NCI-H69 (cell line): ENCODE measurements at regions not wholly inside any gene's neighbourhood (a gene's known extent, or its start where the extent isn't known, plus 50 kb on each side); places are given as distances from the start of the nearest gene placed in this dataset.
"Not testable (repeated sequence)": the region's sequence is repeated elsewhere in the genome, so short reads cannot be mapped to it uniquely, and the experiment has no call there.

Source experiments
- DNase-seq: peaks from one replicate; lab custom pipeline; 2025; lab: John Stamatoyannopoulos, UW

DNA sequence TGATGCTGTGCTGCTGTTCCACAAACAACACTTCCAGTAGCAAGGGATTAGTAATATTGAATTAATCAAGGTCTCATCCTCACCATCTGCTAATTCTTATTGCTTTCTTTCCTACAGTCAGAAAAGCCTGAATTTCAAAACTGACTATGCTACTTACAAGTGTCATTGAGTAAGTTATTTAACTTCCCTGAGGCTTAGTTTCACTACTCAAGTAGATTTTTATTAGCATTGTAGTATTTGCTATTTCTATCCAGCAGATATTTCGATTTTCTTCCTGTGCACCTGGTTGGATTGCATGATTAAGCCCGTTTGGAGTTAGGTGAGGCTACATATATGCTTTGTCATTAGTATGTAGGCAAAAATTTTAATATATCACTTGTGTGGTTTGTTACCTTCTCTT lies 591.5 kb downstream of the TRHDE start:
- DNase-seq: no peak

DNA sequence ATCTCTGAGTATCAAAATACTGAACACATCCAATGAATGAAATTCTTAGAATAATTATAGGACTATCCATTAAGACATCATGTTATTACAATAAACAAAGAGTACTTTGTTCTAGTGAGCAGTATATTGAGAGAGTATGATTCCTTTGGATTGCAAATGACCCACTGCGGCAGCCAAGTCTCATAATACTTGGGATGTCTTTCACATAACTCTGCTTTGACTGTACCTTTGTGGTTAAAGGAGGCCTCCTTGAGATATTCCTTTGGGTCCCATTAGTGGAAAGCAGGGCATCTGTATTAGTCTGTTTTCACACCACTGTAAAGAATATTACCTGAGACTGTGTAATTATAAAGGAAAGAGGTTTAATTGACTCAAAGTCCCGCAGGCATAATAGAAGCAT lies 593.8 kb downstream of the TRHDE start:
- DNase-seq: no peak

DNA sequence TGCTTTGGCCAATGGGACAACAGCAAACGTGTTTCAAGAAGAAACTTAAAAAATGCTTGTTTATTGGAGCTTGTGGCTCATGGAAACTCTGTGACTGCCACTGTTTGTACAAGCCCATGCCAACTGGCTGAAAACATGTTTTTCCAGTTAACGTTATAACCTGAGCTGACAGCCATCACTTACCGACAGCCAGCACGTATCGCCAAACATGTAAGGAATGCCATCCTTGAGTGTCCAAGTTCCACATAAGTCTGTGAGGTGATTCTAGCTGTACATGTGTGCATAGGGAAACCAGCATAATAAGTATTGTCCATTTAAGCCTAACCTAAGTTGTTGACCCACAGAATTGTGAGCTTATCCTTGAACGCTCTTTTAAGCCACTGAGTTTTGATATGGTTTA lies 596.9 kb downstream of the TRHDE start:
- DNase-seq: no peak

DNA sequence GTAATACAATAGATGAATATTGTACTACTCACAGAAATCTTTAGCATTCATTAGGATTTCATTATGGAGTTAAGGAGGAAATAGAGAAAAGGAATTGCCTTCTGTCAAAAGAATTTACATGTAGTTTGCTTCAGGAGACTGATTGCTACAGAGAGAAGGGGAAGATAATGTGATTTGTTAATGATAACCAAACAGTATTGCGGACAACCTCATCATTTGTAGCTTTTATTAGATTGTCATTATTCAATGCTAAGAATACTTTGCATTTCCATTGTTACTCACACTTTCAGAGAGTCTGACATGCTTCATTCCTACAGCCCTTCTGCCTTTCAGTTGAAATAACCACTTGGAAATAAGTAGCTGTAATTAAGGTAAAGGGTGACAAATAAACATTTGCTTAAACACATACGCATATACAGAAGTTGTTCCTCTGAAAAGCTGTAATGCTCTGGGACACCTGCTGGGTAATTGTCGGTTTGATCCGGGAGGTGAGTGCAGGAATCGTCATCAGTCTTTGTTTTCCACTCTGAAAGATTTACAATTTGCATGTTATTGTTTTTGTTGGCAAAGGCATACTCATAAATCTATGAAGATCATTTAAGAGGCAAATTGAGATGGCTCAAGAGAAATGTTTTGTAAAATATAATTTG lies 600.2 kb downstream of the TRHDE start:
- peak; percentile 87 for DNase-seq

DNA sequence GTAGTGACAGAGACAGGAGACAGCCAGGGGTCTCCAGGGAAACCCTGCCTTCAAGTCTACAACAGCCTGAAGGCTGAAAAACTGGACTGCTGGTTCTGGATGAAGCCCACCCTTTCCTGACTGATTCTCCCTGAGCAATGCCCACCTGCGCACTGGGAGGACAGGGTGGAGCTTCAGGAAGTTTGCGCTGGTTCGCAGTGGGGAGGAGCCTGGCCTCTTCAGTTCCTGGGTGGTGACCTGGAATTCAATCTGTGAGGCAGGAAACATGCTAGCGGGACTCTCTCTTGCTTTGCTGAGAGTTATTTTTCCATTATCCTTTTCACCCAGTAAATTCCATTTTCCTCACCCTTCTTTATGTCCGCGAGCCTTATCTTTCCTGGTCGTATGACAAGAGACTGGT lies 600.8 kb downstream of the TRHDE start:
- DNase-seq: peak; percentile 40

DNA sequence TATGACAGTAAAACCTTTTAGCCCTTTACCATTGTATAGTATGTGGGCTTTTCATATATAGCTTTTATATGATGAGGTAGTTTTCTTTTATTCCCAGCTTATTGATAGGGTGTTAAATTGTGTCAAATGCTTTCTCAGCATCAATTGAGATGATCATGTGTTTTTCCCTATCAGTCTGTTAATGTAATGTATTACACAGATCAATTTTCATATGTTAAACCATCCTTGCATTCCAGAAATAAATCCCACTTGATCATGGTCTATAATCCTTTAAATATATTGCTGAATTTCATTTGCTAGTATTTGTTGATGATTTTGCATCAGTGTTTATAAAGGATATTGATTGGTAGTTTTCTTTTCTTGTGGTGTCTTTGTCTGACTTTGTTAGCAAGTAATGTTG lies 603.9 kb downstream of the TRHDE start:
- DNase-seq: no peak

DNA sequence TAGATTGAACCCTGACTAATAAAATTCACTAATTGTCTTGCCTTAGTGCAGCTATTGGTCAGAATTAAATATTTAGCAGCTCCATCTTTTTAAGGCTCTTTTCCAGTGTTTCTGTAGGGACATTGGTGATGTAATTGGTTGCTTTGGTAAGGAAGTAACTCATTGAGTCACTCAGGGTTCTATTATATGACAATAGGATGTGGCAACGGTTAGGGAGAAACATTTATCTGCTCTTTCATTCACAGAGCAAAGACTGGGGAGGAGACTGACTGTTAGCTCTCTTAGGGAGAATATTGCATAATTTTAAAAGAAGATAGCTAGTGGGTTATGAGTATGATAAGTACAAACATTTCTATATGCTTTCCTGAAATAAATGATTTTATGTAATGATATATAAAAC lies 616.5 kb downstream of the TRHDE start:
- no peak for DNase-seq

DNA sequence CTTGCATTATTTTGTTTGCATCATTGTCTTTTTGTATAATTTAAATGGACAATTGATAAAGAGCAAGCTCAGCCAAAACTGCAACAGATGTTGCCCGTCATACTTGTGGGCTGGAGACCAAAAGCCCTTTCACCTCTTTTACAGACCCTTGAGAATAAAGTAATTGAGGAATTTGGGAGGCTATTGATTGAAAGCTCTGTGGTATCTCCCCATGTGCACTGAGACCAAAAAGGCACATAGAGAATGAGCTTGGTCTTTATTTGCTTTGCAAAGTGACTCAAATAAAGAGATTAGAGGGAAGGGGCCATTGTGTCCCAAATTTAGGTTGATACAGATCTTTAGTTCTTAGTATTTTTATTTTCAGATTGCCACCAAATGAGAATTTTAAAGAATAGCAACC lies 617.6 kb downstream of the TRHDE start:
- DNase-seq: no peak

DNA sequence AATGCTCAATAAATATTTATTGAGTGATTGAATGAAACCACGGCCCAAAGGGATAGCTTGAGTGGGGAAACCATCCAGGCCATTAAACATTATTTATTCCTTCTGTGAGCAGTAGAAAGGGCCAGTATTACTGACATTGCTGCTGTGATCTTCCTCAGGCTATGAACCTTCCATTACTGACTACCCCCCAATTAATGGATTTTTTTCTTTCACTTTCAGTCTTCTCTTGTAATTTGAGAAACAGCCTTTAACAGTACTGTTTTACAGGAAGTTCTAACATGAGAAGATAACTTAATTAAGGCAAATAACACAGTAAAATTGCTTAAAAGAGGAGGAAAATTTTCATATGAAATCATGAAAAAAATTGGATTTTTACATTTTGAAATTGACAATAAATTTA lies 629.5 kb downstream of the TRHDE start:
- DNase-seq: peak; percentile 2

DNA sequence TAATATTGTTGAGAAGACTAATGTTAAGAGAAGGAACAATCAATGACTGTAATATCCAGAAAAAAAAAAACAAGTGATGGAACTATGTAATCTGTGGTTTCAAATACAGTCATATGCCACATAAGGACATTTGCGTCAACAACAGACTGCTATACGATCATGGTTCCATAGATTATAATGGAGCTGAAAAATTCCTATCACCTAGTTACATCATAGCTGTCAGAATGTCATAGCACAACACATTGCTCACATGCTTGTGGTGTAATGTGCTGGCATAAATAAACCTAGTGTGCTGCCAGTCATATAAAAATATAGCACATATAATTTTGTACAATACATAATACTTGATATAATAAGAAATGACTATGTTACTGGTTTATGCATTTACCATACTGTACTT lies 653.5 kb downstream of the TRHDE start:
- DNase-seq: no peak

DNA sequence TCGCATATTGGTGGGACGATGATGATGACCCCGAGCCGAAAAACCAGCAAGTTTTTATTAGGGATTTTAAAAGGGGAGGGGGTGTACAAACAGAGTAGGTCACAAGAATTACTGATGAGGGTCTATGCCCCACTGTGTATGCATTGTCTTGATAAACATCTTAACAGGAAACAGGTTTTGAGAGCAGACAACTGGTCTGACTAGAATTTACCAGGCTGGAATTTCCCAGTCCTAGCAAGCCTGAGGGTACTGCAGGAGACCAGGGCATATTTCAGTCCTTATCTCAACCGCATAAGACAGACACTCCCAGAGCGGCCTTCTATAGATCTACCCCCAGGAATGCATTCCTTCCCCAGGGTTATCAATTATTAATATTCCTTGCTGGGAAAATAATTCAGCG lies 659.7 kb downstream of the TRHDE start:
- not testable (repeated sequence) for DNase-seq

DNA sequence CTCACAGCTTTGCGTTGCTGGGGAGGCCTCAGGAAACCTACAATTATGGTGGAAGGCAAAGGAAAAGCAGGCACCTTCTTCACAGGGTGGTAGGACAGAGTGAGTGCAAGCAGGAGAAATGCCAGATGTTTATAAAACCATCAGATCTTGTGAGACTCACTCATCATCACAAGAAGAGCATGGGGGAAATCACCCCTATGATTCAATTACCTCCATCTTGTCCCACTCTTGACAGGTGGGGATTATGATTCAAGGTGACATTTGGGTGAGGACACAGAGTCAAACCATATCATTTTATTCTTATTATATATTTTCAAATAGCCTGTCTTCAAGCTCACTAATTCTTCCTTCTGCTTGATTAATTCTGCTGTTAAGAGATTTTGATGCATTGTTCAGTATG lies 665.3 kb downstream of the TRHDE start:
- no peak for DNase-seq

DNA sequence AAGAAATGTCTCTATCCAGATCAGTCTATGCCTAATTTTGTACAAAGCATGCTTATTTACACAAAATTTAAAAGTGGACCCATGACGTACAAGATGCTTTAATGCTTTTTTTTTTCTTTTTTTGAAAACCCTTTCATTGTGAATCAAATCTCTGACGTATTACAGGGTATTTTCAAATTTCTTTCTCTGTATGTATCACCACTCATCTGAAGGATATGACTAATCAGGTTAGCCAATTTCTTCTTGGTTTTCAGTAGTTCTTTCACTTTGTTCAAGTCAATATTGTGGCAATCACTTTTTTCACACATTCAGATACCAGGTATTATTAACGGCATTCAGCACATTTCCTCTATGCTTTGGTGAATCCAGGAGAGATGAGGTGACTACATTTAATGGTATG lies 685.3 kb downstream of the TRHDE start:
- DNase-seq: no peak

DNA sequence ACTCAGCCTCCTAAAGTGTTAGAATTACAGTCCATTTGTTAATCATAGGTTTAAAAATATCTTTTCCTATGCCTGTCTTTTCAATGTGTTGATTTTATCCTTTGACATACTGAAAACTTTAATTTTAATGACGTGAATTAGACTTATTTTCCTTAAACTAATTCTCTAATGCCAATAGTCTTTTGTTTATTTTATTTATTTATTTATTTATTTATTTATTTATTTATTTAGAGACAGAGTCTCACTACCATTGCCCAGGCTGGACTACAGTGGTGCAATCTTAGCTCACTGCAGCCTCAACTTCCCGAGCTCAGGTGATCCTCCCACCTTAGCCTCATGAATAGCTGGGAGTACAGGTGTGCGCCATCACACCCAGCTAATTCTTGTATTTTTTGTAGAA lies 694.5 kb downstream of the TRHDE start:
- DNase-seq: no peak

DNA sequence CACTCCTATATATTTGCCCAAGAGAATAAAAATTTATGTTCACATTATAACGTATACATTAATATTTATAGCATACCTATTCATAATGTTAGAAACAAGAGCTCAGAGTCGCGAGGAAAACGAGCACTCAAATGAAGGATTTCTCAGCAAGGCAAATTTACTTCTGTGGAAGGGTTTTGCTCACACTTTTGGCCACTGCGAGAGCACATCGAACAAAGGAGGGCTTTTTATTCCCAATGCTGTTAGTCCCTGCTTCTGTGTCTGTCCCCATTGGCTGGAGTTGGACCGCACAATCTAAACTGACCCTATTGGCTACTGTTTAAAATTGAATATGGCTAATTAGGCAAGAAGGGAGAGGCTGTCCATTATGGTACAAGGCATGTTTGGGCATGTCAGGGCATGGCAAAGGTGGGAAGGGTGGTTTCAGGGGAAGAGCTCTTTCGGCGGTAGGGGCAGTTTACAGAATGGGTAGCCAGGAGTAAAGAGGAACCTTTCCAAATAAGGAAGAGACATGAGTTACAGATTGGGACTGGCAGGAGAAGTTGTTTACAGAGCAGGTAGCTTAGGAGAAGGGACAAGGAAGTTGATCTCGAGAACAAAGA lies 702.9 kb downstream of the TRHDE start:
- DNase-seq: no peak

DNA sequence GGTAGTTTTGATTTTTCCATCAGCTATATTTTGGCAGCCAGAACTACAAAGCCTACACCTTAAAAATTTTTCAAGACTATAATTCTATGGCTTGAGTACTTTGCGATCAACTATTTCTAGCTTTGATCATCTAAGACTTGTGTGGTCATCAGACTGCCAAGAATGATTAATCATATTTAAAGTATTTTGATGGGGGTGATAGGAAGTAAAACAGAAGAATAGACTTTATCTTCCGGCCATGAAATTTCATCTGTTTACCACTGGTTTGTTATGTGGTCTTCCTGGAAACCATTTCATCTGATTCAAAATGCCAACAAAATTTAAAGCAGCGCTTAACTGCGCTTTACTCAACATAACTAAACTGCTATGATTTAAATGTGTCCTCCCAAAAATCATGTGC lies 706.8 kb downstream of the TRHDE start:
- DNase-seq: no peak

DNA sequence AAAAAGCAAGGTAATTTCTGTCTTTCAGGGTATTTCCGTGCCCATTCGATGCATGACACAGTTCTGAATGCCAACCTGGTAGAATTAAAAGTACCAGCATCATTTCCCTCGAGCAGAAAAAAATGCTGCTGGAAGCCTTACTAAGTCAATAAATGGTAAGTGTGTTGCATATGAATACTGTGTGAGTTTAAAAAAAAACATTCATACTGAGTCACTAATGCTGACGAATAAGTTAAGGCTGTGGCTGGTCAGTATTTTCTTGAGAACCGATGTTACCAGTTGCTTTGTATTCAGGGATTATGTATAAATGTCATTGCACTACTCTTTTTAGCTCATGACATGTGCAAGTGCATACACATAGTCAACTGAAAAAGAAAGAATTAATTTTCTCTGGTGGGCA lies 710.2 kb downstream of the TRHDE start:
- no peak for DNase-seq

DNA sequence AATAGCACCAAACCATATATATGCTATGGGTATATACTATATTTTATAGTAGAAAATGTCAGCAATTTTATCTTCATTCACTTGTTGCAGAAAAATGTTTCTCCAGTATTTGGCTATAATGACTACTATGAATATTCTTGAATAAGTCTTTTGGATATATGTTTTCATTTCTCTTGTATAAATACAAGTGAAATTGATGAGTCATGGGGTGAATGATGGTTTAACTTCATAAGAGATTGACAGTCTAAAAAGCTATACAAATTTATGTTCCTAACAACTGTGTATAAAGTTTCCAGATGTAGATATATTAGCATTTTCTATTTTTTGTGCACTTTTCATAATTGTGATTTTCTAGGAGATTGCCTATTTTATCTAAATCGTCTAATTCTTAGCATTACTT lies 714.8 kb downstream of the TRHDE start:
- DNase-seq: no peak

DNA sequence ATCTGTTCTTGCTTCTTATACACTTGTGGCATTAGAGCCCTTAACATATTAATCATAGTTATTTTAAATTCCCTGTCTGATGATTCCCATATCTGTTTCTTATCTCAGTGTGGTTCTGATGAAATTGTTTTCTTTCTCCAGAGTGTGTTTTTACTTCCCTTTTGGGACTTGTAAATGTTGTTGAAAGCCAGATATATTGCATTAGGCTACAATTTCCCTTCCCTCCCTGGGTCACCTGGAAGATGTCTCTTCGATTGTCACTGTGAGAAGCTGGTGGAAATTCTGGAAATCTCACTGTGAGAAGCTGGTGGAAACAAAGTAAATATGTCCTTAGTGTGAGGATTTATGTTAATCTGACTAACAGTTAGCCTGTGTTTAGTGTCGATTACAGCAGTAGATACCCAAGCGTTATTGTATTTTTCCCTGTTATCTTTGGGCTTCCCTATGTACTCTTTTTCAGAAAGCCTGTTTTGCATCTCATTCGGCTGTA lies 717.3 kb downstream of the TRHDE start:
- no peak for DNase-seq

DNA sequence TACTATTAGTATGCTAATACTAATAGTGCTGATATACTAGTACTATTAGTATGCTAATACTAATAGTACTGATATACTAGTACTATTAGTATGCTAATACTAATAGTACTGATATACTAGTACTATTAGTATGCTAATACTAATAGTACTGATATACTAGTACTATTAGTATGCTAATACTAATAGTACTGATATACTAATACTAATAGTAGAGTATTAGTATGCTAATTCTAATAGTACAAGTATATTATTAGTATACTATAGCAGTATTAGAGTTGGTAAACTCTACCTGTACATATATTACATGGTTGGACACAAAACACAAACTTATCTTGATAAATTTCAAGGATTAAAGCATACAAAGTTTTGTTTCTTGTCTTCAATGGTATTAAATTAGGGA lies 722.9 kb downstream of the TRHDE start:
- not testable (repeated sequence) for DNase-seq

DNA sequence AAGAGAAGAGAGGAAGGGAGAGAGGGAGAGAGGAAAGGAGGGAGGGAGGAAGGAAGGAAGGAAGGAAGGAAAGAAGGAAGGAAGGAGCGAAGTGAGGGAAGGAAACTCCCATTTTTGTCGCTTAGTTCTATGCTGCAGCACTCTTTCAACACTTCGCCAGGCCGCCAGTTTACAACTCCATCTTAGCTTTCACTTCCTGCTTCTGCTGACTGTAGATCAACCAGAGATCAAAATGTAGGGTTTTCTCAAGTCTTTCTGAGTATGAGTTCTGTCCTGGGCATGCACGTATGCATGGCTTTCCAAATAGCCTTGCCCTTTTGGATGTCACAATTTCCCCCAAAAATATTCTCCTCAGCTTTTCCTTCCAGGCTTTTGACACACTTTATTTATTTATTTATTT lies 723.4 kb downstream of the TRHDE start:
- DNase-seq: no peak

DNA sequence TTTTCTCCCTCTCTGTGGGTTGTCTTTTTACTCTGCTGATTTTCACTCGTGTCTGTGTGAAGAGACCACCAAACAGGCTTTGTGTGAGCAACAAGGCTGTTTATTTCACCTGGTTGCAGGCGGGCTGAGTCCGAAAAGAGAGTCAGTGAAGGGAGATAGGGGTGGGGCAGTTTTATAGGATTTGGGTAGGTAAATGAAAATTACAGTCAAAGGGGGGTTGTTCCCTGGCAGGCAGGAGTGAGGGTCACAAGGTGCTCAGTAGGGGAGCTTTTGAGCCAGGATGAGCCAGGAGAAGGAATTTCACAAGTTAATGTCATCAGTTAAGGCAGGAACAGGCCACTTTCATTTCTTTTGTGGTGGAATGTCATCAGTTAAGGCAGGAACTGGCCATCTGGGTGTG lies 729.6 kb downstream of the TRHDE start:
- DNase-seq: not testable (repeated sequence)

DNA sequence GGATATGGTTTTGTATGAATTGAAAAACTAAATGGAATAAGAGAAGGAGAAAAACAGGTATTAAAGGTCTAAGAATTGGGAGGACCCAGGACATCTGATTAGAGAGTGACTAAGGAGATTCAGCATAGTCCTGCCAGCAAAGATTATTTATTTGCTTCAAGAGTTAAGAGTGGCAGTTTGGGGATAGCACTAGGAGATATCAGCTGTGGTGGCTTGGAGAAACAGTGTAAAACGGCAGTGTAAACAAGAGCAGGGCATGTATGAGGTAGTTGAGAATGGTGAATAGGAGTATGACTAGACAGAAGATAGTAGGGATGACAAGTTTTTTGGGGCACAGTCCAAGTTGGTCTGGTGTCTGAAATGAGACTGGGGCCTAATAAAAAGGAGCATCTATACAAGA lies 730.3 kb downstream of the TRHDE start:
- not testable (repeated sequence) for DNase-seq
